ENCODE measurements at regions not wholly inside any gene's neighbourhood (a gene's known extent, or its start where the extent isn't known, plus 50 kb on each side); places are given as distances from the start of the nearest gene placed in this dataset.

- H4K20me1 ChIP-seq (ENCODE audit: low read length) = no peaks in the 10 kb centered on the region
- no peaks in the 10 kb centered on the region for H3F3A ChIP-seq (ENCODE audit: low read length, unreplicated experiment)
- ATAC-seq (no peak), DNase-seq (no peak)
- H2AFZ ChIP-seq (ENCODE audit: low read length) = no peak overlapping the region
- no peaks in the 10 kb centered on the region for H3K27me3 ChIP-seq (ENCODE audit: low read length)
- no peak overlapping the region for H3K4me3 ChIP-seq (ENCODE audit: low read length)
- H3K79me2 ChIP-seq (ENCODE audit: low read length) = no peaks in the 10 kb centered on the region
- intact Hi-C loops (cut with micrococcal nuclease) = no loop called here
- H3K9me3 ChIP-seq (ENCODE audit: low read length) = no peaks in the 10 kb centered on the region
- POLR2A ChIA-PET (ENCODE audit: unreplicated experiment) = no interaction called here
- H3K27ac ChIP-seq (ENCODE audit: low read length) = no peak overlapping the region
- H3K36me3 ChIP-seq (ENCODE audit: low read depth, low read length) = no peaks in the 10 kb centered on the region
- BruUV-seq (replicated peaks) = no TSS peak
- TF ChIP-seq CTCF (conservative IDR thresholded peaks at IDR 0.05; ENCODE audit: low read depth, low read length) = no peak
- no peak for TF ChIP-seq EZH2 (IDR thresholded peaks at IDR 0.05; ENCODE audit: low read length, unreplicated experiment)
- TF ChIP-seq EZH2phosphoT487 (IDR thresholded peaks at IDR 0.05; ENCODE audit: borderline replicate concordance, low read length) = no peak
- CTCF ChIA-PET = no interaction called here
- no peak overlapping the region for H3K9ac ChIP-seq (ENCODE audit: low read length)
- H3K4me1 ChIP-seq (ENCODE audit: insufficient read depth, low read length) = no peaks in the 10 kb centered on the region
- H3K4me2 ChIP-seq (ENCODE audit: low read length) = no peak overlapping the region
- no peaks in the 10 kb centered on the region for H3K9me2 ChIP-seq (replicated peaks; ENCODE audit: low read length)
Measured at GRCh38 chr2:6637330-6637729, 228.4 kb downstream of the CMPK2 start.

DNA sequence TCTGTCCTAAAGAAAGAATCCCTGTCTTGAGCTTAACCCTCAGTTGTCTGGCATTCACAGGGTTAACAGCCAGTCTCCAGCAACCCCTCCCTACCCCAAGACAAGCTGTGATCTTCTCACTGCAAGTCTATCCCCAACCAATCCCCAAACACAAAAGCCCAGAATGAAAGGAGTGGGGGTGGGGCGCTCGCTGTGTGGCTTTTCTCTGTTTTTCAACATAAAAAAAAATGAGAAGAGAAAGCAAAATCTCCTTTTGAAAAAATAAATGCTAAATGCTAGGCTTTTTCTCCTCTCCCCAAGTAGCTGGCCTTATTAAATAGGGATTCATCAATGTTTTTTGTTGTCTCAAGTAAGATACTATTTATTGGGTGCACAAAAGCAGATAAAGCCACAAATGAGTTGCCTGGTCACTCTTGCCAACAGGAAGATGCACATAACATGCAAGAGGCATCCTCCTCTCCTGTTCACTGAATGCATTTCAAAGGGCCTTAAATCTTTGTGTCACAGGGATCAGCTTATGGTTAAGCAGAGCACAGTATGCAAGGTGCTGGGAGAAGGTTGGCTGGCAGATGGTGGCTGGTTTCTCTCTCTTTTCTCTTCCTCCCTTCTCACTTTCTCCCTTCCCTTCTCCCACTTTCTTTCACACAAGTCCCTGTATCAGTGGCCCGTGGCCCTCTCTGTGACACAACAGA, 225.6 kb downstream of the CMPK2 start:
- intact Hi-C loops (cut with micrococcal nuclease) = no loop called here
- Histone ChIP-seq H3K4me2 (ENCODE audit: low read length) (no peak overlapping the region), H4K20me1 (ENCODE audit: low read length) (no peaks in the 10 kb centered on the region), H2AFZ (ENCODE audit: low read length) (no peak overlapping the region), H3K79me2 (ENCODE audit: low read length) (no peaks in the 10 kb centered on the region), H3F3A (ENCODE audit: low read length, unreplicated experiment) (no peaks in the 10 kb centered on the region), H3K4me1 (ENCODE audit: insufficient read depth, low read length) (no peaks in the 10 kb centered on the region), H3K36me3 (ENCODE audit: low read depth, low read length) (no peaks in the 10 kb centered on the region), H3K4me3 (ENCODE audit: low read length) (no peak overlapping the region), H3K27me3 (ENCODE audit: low read length) (0 out of 2 replicates have a peak, but pooled peaks cover 3% of the 10 kb centered on the region), H3K9ac (ENCODE audit: low read length) (no peak overlapping the region), H3K9me3 (ENCODE audit: low read length) (no peaks in the 10 kb centered on the region), H3K27ac (ENCODE audit: low read length) (no peak overlapping the region), H3K9me2 (replicated peaks; ENCODE audit: low read length) (no peaks in the 10 kb centered on the region)
- TF ChIP-seq EZH2phosphoT487 (IDR thresholded peaks at IDR 0.05; ENCODE audit: borderline replicate concordance, low read length) = no peak
- POLR2A ChIA-PET (ENCODE audit: unreplicated experiment) = no interaction called here
- CTCF ChIA-PET = no interaction called here
- no peak for ATAC-seq
- BruUV-seq (replicated peaks) = no TSS peak
- DNase-seq = no peak

- POLR2A ChIA-PET (ENCODE audit: unreplicated experiment) = no interaction called here
- no peak for ATAC-seq
- Histone ChIP-seq H2AFZ (ENCODE audit: low read length) (no peak overlapping the region), H3K4me1 (ENCODE audit: insufficient read depth, low read length) (no peaks in the 10 kb centered on the region), H4K20me1 (ENCODE audit: low read length) (no peaks in the 10 kb centered on the region), H3K4me2 (ENCODE audit: low read length) (no peak overlapping the region), H3K27me3 (ENCODE audit: low read length) (0 out of 2 replicates have a peak, but pooled peaks cover 3% of the 10 kb centered on the region), H3K9me2 (replicated peaks; ENCODE audit: low read length) (no peaks in the 10 kb centered on the region), H3K79me2 (ENCODE audit: low read length) (no peaks in the 10 kb centered on the region), H3K36me3 (ENCODE audit: low read depth, low read length) (no peaks in the 10 kb centered on the region), H3F3A (ENCODE audit: low read length, unreplicated experiment) (no peaks in the 10 kb centered on the region), H3K9ac (ENCODE audit: low read length) (no peak overlapping the region), H3K4me3 (ENCODE audit: low read length) (no peak overlapping the region), H3K27ac (ENCODE audit: low read length) (no peak overlapping the region), H3K9me3 (ENCODE audit: low read length) (no peaks in the 10 kb centered on the region)
- DNase-seq = no peak
- no peak for TF ChIP-seq EZH2phosphoT487 (IDR thresholded peaks at IDR 0.05; ENCODE audit: borderline replicate concordance, low read length)
- intact Hi-C loops (cut with micrococcal nuclease) = no loop called here
- no TSS peak for BruUV-seq (replicated peaks)
- CTCF ChIA-PET = no interaction called here
Measured at GRCh38 chr2:6640621-6641015, 225.1 kb downstream of the CMPK2 start.

DNA sequence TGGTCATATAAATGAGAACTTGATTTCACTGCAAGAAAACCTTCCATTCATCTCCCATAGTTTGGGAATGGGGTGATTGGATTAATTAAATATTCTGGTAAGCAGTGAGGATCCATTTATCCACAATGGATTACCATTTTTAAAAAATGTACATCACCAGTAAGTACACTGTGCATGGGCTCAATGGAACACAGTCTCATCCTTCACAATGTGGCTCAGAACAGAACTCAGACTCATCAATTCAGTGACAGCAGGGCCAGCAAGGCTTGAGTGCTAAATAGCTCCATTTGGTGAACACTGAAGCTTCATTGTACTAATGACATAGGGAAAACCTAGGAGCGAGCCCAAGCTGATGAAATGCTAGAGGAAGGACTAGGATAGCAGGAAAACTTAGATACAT, 223.8 kb downstream of the CMPK2 start:
- no peak overlapping the region for H2AFZ ChIP-seq (ENCODE audit: low read length)
- no peaks in the 10 kb centered on the region for H4K20me1 ChIP-seq (ENCODE audit: low read length)
- H3K4me2 ChIP-seq (ENCODE audit: low read length) = no peak overlapping the region
- ChIA-PET POLR2A (ENCODE audit: unreplicated experiment) (no interaction called here), CTCF (no interaction called here)
- H3K36me3 ChIP-seq (ENCODE audit: low read depth, low read length) = no peaks in the 10 kb centered on the region
- no peak overlapping the region for H3K4me3 ChIP-seq (ENCODE audit: low read length)
- intact Hi-C loops (cut with micrococcal nuclease) = no loop called here
- no peaks in the 10 kb centered on the region for H3K79me2 ChIP-seq (ENCODE audit: low read length)
- H3K4me1 ChIP-seq (ENCODE audit: insufficient read depth, low read length) = no peaks in the 10 kb centered on the region
- 0 out of 2 replicates have a peak, but pooled peaks cover 3% of the 10 kb centered on the region for H3K27me3 ChIP-seq (ENCODE audit: low read length)
- DNase-seq (no peak), ATAC-seq (no peak)
- no peaks in the 10 kb centered on the region for H3K9me3 ChIP-seq (ENCODE audit: low read length)
- no peaks in the 10 kb centered on the region for H3F3A ChIP-seq (ENCODE audit: low read length, unreplicated experiment)
- no peak overlapping the region for H3K9ac ChIP-seq (ENCODE audit: low read length)
- no TSS peak for BruUV-seq (replicated peaks)
- H3K27ac ChIP-seq (ENCODE audit: low read length) = no peak overlapping the region
- TF ChIP-seq EZH2 (IDR thresholded peaks at IDR 0.05; ENCODE audit: low read length, unreplicated experiment) (no peak), CTCF (conservative IDR thresholded peaks at IDR 0.05; ENCODE audit: low read depth, low read length) (no peak), EZH2phosphoT487 (IDR thresholded peaks at IDR 0.05; ENCODE audit: borderline replicate concordance, low read length) (no peak)
- no peaks in the 10 kb centered on the region for H3K9me2 ChIP-seq (replicated peaks; ENCODE audit: low read length)
